ENCODE measurements at regions not wholly inside any gene's neighbourhood (a gene's known extent, or its start where the extent isn't known, plus 50 kb on each side); places are given as distances from the start of the nearest gene placed in this dataset.

DNA sequence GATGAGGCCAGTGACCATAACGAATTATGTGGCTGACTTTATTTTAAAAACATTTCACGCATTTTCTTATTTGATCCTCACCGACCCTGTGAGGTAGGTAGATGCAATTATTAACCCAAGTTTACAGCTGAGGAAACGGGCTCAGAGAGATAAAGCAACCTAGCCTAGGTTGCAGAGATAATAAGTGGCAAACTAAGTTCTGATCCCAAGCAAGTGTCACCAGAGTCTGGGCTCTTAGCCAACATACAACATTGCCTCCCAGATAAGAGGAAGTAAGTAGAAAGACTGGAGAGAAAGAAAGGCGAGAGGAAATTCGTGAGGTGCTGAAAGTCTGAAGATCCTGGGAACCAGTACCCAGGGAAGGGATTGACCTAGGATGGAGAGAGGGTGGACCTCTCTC lies 77.4 kb upstream of the GPR50 start:
- TF ChIP-seq, protein P1, sequence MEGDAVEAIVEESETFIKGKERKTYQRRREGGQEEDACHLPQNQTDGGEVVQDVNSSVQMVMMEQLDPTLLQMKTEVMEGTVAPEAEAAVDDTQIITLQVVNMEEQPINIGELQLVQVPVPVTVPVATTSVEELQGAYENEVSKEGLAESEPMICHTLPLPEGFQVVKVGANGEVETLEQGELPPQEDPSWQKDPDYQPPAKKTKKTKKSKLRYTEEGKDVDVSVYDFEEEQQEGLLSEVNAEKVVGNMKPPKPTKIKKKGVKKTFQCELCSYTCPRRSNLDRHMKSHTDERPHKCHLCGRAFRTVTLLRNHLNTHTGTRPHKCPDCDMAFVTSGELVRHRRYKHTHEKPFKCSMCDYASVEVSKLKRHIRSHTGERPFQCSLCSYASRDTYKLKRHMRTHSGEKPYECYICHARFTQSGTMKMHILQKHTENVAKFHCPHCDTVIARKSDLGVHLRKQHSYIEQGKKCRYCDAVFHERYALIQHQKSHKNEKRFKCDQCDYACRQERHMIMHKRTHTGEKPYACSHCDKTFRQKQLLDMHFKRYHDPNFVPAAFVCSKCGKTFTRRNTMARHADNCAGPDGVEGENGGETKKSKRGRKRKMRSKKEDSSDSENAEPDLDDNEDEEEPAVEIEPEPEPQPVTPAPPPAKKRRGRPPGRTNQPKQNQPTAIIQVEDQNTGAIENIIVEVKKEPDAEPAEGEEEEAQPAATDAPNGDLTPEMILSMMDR (conservative IDR thresholded peaks at IDR 0.05): no peak
- no peak for TF ChIP-seq ZFX (IDR thresholded peaks at IDR 0.05)

All from C4-2B (cell line).